GM23338 (cell line): ENCODE measurements at regions not wholly inside any gene's neighbourhood (a gene's known extent, or its start where the extent isn't known, plus 50 kb on each side); places are given as distances from the start of the nearest gene placed in this dataset.

Source experiments
- ATAC-seq: fragments of 200-7000 bp; cut with Tn5 transposase; 3 replicates; pipeline ENCODE4 v1.9.1; 2020
- DNase-seq: peaks from one replicate; pipeline ENCODE4 v3.0.0-alpha.2; 2015; ENCODE audit warnings: low spot score
- H2AFZ ChIP-seq: fragments of 200-600 bp; sonication (generic); 2 replicates; pipeline ENCODE4 v1.8.0; 2016; ENCODE audit warnings: antibody characterized with exemption, mild to moderate bottlenecking, moderate library complexity
- H3F3A ChIP-seq: fragments of 200-600 bp; sonication (generic); replicated peaks from 2 replicates; pipeline ENCODE4 v1.8.0; 2017; ENCODE audit warnings: antibody characterized with exemption, mixed run types, low read depth
- H3K27ac ChIP-seq: fragments of 200-600 bp; sonication (generic); 2 replicates; pipeline ENCODE4 v1.6.1; 2016; ENCODE audit warnings: low read depth
- H3K27me3 ChIP-seq: fragments of 200-600 bp; sonication (generic); 2 replicates; pipeline ENCODE4 v1.8.0; 2016; ENCODE audit warnings: mild to moderate bottlenecking, mixed run types, moderate library complexity; ENCODE audit not compliant: insufficient read depth
- H3K36me3 ChIP-seq: fragments of 200-600 bp; sonication (generic); 2 replicates; pipeline ENCODE4 v1.8.0; 2016; ENCODE audit warnings: mild to moderate bottlenecking; ENCODE audit not compliant: insufficient read depth
- H3K4me1 ChIP-seq: fragments of 200-600 bp; sonication (generic); 2 replicates; pipeline ENCODE4 v1.8.0; 2016; ENCODE audit warnings: mild to moderate bottlenecking, moderate library complexity; ENCODE audit not compliant: insufficient read depth
- H3K4me2 ChIP-seq: fragments of 200-600 bp; sonication (generic); 2 replicates; pipeline ENCODE4 v1.7.1; 2017; ENCODE audit warnings: mixed run types
- H3K4me3 ChIP-seq: fragments of 200-600 bp; sonication (generic); 2 replicates; pipeline ENCODE4 v1.6.1; 2016; ENCODE audit warnings: mixed run types
- H3K79me2 ChIP-seq: fragments of 200-600 bp; sonication (generic); replicated peaks from 2 replicates; pipeline ENCODE4 v1.8.0; 2017; ENCODE audit warnings: mild to moderate bottlenecking; ENCODE audit not compliant: insufficient read depth
- H3K9me2 ChIP-seq: fragments of 200-600 bp; sonication (generic); 2 replicates; pipeline ENCODE4 v1.8.0; 2017; ENCODE audit not compliant: insufficient read depth
- H4K20me1 ChIP-seq: fragments of 200-600 bp; sonication (generic); replicated peaks from 2 replicates; pipeline ENCODE4 v1.8.0; 2017; ENCODE audit warnings: mild to moderate bottlenecking; ENCODE audit not compliant: insufficient read depth
- H3K27ac Mint-ChIP-seq: 2 replicates; pipeline ENCODE4 v1.8.0; 2020; ENCODE audit warnings: inconsistent platforms, mild to moderate bottlenecking, moderate library complexity, mixed read lengths
- H3K27me3 Mint-ChIP-seq: 3 replicates; pipeline ENCODE4 v1.8.0; 2022; ENCODE audit warnings: low read depth, mild to moderate bottlenecking, moderate library complexity, mixed read lengths, inconsistent platforms; ENCODE audit not compliant: insufficient read depth, poor library complexity
- H3K36me3 Mint-ChIP-seq: 3 replicates; pipeline ENCODE4 v1.8.0; 2021; ENCODE audit warnings: low read depth, mild to moderate bottlenecking, inconsistent platforms, moderate library complexity, mixed read lengths
- H3K4me1 Mint-ChIP-seq: 3 replicates; pipeline ENCODE4 v1.8.0; 2020; ENCODE audit warnings: mild to moderate bottlenecking, inconsistent platforms, mixed read lengths
- H3K4me3 Mint-ChIP-seq: 3 replicates; pipeline ENCODE4 v1.8.0; 2021; ENCODE audit warnings: moderate library complexity, mild to moderate bottlenecking, inconsistent platforms, mixed read lengths
- H3K9me3 Mint-ChIP-seq: 3 replicates; pipeline ENCODE4 v1.8.0; 2020; ENCODE audit warnings: moderate library complexity, mild to moderate bottlenecking, inconsistent platforms, mixed read lengths
- CTCF ChIP-seq, 2 experiments: fragments of 200-600 bp in 1 of 2; sonication (generic) in 1 of 2; conservative IDR thresholded peaks; 2 replicates each; pipeline versions ENCODE4 v1.5.1 to v1.6.1; 2016 to 2017; ENCODE audit warnings: antibody characterized with exemption in 2 of 2, low read depth in 2 of 2, mild to moderate bottlenecking in 2 of 2, moderate library complexity in 1 of 2
- JUNB ChIP-seq: IDR thresholded peaks from one replicate; pipeline ENCODE4 v1.6.1; 2016; ENCODE audit warnings: antibody characterized with exemption; ENCODE audit not compliant: unreplicated experiment
- POLR2AphosphoS5 ChIP-seq: IDR thresholded peaks from 2 replicates; pipeline ENCODE4 v1.6.1; 2016; ENCODE audit warnings: antibody characterized with exemption, low read depth
- ZNF114 ChIP-seq: fragments of 250-450 bp; sonication (Bioruptor Pico); IDR thresholded peaks from 2 replicates; pipeline ENCODE4 v1.5.0; 2020; ENCODE audit warnings: mild to moderate bottlenecking, moderate library complexity
- TF ChIP-seq, protein P1 (sequence below): fragments of 250-450 bp; sonication (Bioruptor Pico); IDR thresholded peaks from 2 replicates; pipeline ENCODE4 v1.5.0; 2020; ENCODE audit warnings: mild to moderate bottlenecking, moderate library complexity

DNA sequence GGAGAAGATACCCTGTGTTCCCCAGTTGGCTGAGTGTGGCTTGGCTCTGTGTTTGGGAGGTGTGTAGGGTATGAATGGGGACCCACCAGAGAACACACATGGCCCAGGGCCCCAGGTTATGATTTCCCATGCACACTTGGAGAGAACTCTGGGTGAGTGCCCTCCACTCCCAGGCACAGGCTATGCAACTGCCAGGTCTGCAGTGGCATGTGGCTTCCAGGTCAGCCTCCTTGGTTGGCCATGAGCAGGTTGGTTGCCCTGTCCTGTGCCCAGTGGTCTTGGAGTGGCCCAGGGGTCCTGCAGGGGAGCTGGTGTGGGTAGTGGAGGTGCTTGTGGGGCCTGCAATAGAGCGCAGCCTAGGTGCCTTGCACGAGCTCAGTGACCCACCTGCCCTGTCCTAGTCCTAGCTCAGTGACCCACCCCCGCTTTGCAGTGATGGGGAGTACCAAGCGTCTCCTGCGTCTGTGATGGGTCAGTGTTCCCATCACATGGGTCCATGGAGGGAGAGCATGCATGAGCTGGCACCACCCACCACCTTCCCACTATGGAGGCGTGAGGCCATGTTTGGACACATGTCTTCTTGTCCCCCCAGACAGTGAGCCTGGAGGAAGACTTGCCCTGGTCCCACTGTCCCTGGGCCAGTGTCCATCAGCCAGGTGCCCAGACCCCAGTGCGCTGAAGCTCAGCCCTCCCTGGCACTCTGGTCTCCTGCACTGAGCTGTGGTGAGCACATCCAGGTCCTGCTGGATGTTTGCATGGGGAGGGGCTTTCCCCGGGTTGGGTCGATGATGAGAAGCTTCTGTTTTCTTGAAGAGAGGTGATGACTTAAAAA lies 217.3 kb downstream of the SNRPN start:
- Mint-ChIP-seq H3K9me3 (peaks cover 77% of the 10 kb centered on the region), H3K27ac (no peak overlapping the region), H3K36me3 (peaks cover 29% of the 10 kb centered on the region)

More for the DNA sequence above, 217.3 kb downstream of the SNRPN start:
- no peak overlapping the region for H3K4me3 Mint-ChIP-seq
- Histone ChIP-seq H2AFZ (no peak overlapping the region), H3K36me3 (no peaks in the 10 kb centered on the region), H3K27ac (no peak overlapping the region), H3K27me3 (no peaks in the 10 kb centered on the region), H3K79me2 (no peaks in the 10 kb centered on the region), H3K4me3 (no peak overlapping the region), H3K9me2 (no peaks in the 10 kb centered on the region), H3K4me2 (no peak overlapping the region), H3K4me1 (no peaks in the 10 kb centered on the region), H3F3A (no peaks in the 10 kb centered on the region), H4K20me1 (no peaks in the 10 kb centered on the region)
- no peaks in the 10 kb centered on the region; the same call in 2 of the 3 replicates for H3K4me1 Mint-ChIP-seq
- ATAC-seq (no peak), DNase-seq (no peak)
- TF ChIP-seq ZNF114, result no peak
- TF ChIP-seq JUNB, result no peak
- TF ChIP-seq CTCF (conservative IDR thresholded peaks at IDR 0.05; ENCODE audit: low read depth in 2 of 2), result no peak
- TF ChIP-seq, protein P1, sequence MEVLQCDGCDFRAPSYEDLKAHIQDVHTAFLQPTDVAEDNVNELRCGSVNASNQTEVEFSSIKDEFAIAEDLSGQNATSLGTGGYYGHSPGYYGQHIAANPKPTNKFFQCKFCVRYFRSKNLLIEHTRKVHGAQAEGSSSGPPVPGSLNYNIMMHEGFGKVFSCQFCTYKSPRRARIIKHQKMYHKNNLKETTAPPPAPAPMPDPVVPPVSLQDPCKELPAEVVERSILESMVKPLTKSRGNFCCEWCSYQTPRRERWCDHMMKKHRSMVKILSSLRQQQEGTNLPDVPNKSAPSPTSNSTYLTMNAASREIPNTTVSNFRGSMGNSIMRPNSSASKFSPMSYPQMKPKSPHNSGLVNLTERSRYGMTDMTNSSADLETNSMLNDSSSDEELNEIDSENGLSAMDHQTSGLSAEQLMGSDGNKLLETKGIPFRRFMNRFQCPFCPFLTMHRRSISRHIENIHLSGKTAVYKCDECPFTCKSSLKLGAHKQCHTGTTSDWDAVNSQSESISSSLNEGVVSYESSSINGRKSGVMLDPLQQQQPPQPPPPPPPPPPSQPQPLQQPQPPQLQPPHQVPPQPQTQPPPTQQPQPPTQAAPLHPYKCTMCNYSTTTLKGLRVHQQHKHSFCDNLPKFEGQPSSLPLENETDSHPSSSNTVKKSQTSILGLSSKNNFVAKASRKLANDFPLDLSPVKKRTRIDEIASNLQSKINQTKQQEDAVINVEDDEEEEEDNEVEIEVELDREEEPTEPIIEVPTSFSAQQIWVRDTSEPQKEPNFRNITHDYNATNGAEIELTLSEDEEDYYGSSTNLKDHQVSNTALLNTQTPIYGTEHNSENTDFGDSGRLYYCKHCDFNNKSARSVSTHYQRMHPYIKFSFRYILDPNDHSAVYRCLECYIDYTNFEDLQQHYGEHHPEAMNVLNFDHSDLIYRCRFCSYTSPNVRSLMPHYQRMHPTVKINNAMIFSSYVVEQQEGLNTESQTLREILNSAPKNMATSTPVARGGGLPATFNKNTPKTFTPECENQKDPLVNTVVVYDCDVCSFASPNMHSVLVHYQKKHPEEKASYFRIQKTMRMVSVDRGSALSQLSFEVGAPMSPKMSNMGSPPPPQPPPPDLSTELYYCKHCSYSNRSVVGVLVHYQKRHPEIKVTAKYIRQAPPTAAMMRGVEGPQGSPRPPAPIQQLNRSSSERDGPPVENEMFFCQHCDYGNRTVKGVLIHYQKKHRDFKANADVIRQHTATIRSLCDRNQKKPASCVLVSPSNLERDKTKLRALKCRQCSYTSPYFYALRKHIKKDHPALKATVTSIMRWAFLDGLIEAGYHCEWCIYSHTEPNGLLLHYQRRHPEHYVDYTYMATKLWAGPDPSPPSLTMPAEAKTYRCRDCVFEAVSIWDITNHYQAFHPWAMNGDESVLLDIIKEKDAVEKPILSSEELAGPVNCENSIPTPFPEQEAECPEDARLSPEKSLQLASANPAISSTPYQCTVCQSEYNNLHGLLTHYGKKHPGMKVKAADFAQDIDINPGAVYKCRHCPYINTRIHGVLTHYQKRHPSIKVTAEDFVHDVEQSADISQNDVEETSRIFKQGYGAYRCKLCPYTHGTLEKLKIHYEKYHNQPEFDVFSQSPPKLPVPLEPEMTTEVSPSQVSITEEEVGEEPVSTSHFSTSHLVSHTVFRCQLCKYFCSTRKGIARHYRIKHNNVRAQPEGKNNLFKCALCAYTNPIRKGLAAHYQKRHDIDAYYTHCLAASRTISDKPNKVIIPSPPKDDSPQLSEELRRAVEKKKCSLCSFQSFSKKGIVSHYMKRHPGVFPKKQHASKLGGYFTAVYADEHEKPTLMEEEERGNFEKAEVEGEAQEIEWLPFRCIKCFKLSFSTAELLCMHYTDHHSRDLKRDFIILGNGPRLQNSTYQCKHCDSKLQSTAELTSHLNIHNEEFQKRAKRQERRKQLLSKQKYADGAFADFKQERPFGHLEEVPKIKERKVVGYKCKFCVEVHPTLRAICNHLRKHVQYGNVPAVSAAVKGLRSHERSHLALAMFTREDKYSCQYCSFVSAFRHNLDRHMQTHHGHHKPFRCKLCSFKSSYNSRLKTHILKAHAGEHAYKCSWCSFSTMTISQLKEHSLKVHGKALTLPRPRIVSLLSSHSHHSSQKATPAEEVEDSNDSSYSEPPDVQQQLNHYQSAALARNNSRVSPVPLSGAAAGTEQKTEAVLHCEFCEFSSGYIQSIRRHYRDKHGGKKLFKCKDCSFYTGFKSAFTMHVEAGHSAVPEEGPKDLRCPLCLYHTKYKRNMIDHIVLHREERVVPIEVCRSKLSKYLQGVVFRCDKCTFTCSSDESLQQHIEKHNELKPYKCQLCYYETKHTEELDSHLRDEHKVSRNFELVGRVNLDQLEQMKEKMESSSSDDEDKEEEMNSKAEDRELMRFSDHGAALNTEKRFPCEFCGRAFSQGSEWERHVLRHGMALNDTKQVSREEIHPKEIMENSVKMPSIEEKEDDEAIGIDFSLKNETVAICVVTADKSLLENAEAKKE, result no peak
- no peak for TF ChIP-seq POLR2AphosphoS5
- H3K27me3 Mint-ChIP-seq, result peaks cover 15% of the 10 kb centered on the region
